ENCODE measurements at regions not wholly inside any gene's neighbourhood (a gene's known extent, or its start where the extent isn't known, plus 50 kb on each side); places are given as distances from the start of the nearest gene placed in this dataset.
"Not testable (repeated sequence)": the region's sequence is repeated elsewhere in the genome, so short reads cannot be mapped to it uniquely, and the experiment has no call there.

DNA sequence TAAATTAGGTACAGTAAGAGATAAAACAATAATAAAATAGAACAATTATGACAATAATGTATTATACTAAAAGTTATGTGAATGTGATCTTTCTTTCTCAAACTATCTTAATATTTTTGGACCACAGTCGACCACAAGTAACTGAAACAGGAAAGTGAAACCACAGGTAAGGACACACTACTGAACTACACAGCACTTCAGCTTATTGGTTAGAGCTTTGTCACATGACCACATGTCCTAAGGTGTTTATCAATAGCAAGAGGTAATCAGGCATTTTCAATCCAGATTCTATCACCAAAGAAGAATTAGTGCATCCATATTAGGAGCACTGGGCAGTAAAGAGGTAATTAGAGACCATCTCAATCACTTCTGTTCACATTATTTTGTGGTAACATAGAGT is 392.8 kb downstream of the RSL24D1 start:
- no peak overlapping the region for H3K4me3 ChIP-seq (ENCODE audit: low read depth, low read length)
- in situ Hi-C loops (cut with HindIII; ENCODE audit: low sequenced_read_pairs), result no loop called here
- DNase-seq (ENCODE audit: low read depth, low spot score), result no peak
- TF ChIP-seq CTCF (IDR thresholded peaks at IDR 0.05; ENCODE audit: low read depth, low read length), result no peak

DNA sequence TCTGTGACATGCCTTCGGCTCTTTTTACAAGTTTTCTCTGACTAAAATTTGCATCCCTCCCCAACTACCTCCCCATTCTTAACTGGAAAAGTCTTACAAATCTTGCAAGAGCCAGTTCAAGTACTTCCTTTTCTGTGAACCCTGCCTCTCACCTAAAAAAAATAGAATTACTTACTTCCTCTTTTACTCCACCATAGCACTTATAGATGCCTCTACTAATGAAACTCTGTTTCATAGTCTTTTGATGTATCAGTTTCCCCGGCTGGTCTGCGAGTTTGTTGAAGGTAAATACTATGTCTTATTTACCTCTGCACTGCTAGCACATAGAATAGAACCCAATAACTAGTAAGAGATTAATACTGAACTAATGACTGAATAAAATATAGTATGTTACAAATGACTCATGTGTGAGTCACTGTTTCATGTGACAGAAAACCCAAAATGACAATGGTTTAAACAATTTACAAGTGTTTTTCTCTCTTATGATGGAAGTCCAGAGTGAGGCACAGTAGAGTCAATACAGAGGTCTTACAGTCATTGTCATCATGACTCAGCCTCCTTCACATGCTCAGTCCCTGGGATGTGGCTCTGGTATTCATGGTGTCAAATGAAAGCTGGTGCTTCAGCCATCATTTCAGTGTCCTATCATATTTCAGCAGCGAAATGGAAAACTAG is 393.5 kb downstream of the RSL24D1 start:
- H3K4me3 ChIP-seq (ENCODE audit: low read depth, low read length), result no peak overlapping the region
- DNase-seq (ENCODE audit: low read depth, low spot score), result no peak
- TF ChIP-seq CTCF (IDR thresholded peaks at IDR 0.05; ENCODE audit: low read depth, low read length), result no peak
- in situ Hi-C loops (cut with HindIII; ENCODE audit: low sequenced_read_pairs), result no loop called here

DNA sequence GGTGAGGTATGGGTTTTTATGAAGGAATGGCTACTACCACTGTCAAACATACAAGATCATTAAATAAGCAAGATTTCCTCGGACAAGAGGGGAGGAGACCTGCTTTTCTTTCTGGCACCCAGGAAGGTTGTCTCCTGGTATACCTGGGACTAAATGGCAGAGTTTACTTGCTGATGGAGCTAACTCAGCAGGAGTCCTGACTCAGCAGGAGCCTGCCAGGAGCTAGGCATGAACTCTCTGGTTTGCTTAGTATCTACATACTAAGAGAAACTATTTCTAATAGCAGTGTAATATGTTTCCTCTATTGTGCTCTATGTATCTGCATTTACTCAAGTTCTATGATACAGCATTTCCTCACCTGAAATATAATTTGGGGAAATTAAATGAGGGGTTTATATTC is 404.2 kb downstream of the RSL24D1 start:
- in situ Hi-C loops (cut with HindIII; ENCODE audit: low sequenced_read_pairs), result no loop called here
- H3K4me3 ChIP-seq (ENCODE audit: low read depth, low read length), result no peak overlapping the region
- TF ChIP-seq CTCF (IDR thresholded peaks at IDR 0.05; ENCODE audit: low read depth, low read length), result no peak
- DNase-seq (ENCODE audit: low read depth, low spot score), result no peak

- DNase-seq (ENCODE audit: low read depth, low spot score), result no peak
- in situ Hi-C loops (cut with HindIII; ENCODE audit: low sequenced_read_pairs), result no loop called here
- no peak for TF ChIP-seq CTCF (IDR thresholded peaks at IDR 0.05; ENCODE audit: low read depth, low read length)
- no peak overlapping the region for H3K4me3 ChIP-seq (ENCODE audit: low read depth, low read length)
Observed at GRCh38 chr15:54790693-54791092, 406.0 kb downstream of the RSL24D1 start.

GRCh38 chr15:54789376-54789775 is 407.4 kb downstream of the RSL24D1 start:
- no peak for DNase-seq (ENCODE audit: low read depth, low spot score)
- in situ Hi-C loops (cut with HindIII; ENCODE audit: low sequenced_read_pairs), result no loop called here
- no peak overlapping the region for H3K4me3 ChIP-seq (ENCODE audit: low read depth, low read length)
- TF ChIP-seq CTCF (IDR thresholded peaks at IDR 0.05; ENCODE audit: low read depth, low read length), result no peak

- DNase-seq (ENCODE audit: low read depth, low spot score); in situ Hi-C loops (cut with HindIII; ENCODE audit: low sequenced_read_pairs); H3K4me3 ChIP-seq (ENCODE audit: low read depth, low read length): not testable (repeated sequence)
Observed at GRCh38 chr15:54781220-54781619, 415.5 kb downstream of the RSL24D1 start.

DNA sequence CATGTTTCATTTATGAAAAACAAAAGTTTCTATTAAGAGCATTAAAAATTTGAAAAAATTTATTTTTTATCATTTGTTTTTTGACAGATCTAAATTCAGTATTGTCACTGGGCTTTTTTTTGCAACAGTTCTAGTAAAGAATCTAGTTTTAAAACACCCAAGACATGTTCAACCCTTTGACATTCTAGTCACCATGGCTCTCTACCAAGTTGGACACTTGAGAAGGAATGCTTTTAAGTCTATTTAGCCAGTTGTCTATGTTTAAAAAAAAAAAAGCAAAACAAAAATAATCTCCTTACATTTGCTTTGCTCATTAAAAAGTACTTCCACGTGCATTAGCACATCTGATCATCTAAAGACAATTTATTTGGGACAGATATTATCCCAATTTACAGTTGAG is 417.5 kb downstream of the RSL24D1 start:
- TF ChIP-seq CTCF (IDR thresholded peaks at IDR 0.05; ENCODE audit: low read depth, low read length), result no peak
- no peak overlapping the region for H3K4me3 ChIP-seq (ENCODE audit: low read depth, low read length)
- in situ Hi-C loops (cut with HindIII; ENCODE audit: low sequenced_read_pairs), result no loop called here
- no peak for DNase-seq (ENCODE audit: low read depth, low spot score)
